Jurkat, Clone E6-1 (cell line): ENCODE measurements at regions not wholly inside any gene's neighbourhood (a gene's known extent, or its start where the extent isn't known, plus 50 kb on each side); places are given as distances from the start of the nearest gene placed in this dataset.

Experiments used
- DNase-seq: peaks from one replicate; pipeline ENCODE4 v3.0.0-alpha.2; 2011; ENCODE audit warnings: low read depth, low spot score
- H3K4me3 ChIP-seq: 2 replicates; pipeline ENCODE4 v1.5.1; 2011; ENCODE audit warnings: mild to moderate bottlenecking, low read length, control low read depth, moderate library complexity

DNA sequence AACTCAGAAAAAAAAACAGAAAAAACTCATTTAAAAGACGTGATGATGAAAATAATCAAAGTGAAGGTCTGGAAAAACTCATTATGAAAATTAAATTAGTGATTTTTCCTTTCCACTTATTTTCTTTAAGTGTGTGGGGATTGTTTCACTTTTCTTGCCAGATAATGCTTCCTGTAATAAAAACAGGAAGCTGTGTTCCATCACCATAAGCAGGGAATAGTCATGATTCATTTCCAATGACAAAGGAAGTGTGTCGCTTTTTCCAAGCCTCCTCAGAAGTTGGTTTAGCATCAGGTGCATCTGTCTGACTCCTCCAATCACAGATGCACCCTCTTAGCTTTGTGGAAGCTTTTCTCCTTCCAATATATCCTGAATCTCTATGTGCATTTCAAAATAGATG, 2068.7 kb downstream of the MAT2B start:
- no peak for DNase-seq
- no peak overlapping the region for H3K4me3 ChIP-seq

- H3K4me3 ChIP-seq, result no peak overlapping the region
- no peak for DNase-seq
These were observed 2071.4 kb downstream of the MAT2B start for GRCh38 chr5:165576678-165577275.

DNA sequence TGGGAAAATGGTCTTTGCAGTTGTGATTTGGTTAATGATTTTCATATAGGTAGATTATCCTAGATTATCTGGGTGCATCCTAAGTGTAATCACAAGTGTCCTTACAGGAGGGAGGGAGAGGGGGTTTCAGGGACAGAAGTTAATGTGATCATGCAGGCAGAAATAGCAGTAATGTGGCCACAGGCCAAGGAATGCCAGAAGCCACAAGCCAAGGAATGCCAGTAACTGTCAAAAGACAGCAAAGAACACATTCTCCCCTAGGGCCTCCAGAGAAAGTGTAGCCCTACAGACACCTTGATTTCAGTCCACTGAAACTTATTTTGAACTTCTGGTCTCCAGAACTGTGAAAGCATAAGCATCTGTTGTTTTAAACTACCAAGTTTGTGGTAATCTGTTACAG, 2074.5 kb downstream of the MAT2B start:
- H3K4me3 ChIP-seq, result no peak overlapping the region
- no peak for DNase-seq

GRCh38 chr5:165594693-165595092, 2089.3 kb downstream of the MAT2B start:
- no peak for DNase-seq
- H3K4me3 ChIP-seq, result no peak overlapping the region

GRCh38 chr5:165602529-165602928, 2097.1 kb downstream of the MAT2B start:
- H3K4me3 ChIP-seq, result no peak overlapping the region
- DNase-seq, result no peak

- no peak overlapping the region for H3K4me3 ChIP-seq
- no peak for DNase-seq
These were observed 2101.6 kb downstream of the MAT2B start for GRCh38 chr5:165607026-165607425.

DNA sequence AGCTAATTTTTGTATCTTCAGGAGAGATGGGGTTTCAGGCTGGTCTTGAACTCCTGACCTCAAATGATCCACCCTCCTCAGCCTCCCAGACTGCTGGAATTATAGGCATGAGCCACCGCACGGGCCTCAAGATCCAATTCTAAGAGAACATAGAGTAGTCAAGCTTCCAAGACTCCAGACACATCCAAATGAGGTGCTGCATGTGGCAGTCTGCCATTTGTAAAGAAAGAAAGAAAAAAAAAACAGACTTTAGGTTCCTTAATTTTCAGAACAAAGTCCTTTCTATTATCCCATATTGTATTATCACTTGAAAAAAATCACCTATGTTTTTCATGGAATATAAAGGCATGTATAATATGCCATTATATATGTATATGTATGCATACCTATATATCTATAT, 2104.5 kb downstream of the MAT2B start:
- DNase-seq, result no peak
- no peak overlapping the region for H3K4me3 ChIP-seq

DNA sequence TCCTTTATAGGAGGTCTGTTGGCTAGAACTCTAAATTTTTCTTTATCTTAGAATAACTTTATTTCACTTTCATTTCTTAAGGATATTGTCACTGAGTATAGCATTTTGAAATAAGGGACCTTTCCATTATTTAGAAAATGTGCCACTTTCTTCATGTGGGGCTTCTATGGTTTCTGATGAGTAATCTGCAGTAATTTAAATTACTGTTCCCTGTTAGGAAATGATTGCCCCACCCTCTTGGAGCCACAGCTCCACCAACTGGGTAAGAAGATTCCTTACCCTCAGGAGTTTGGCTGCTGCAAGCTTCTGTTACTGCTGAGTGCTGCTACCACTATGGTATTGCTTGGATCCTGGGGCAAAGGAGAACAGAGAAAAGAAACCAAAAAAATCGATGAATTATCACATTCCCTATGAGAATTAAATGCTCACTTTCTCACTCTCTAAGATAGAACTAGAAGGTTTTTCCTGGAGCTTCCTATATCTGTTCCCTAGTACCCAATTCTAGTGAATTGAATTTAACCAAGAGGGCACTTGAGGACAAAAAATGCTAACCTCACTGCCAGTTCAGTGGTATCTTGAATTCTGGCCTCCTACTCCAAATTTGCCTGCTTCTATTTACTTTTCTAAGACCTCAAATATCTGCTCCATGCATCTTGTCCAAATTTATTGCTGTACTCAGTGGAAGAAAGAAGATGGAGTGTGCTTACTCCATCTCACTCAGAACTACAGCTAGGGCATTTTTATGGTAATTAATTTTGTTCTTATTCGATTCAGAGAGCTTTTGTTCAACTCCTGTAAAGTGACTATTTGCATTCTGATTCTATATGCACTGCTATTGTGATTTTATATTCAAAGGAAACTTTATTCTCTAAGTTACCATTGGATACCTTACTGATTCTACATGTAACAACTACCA, 2111.3 kb downstream of the MAT2B start:
- DNase-seq, result no peak
- H3K4me3 ChIP-seq, result no peak overlapping the region

- no peak for DNase-seq
- H3K4me3 ChIP-seq, result no peak overlapping the region
These were observed 2112.1 kb downstream of the MAT2B start for GRCh38 chr5:165617491-165617890.

DNA sequence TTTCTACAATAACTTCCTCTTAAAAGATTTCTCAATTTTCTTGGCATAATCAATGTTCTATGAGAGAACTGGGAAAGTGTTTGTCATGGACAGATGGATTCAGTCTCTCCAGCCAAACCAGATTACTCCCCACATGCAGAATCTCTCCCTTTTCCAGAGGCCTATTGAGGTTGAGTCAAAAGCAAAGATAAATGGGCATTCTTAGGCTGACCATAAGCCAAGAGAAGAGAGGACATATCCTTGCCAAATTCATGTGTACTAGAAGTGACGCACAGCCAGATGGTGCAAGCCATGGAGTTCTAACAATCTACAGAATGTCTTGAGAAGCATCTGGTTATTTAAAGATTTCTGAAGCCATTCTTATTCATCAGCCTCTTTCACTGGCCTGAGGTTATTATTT, 2115.0 kb downstream of the MAT2B start:
- no peak for DNase-seq
- no peak overlapping the region for H3K4me3 ChIP-seq

DNA sequence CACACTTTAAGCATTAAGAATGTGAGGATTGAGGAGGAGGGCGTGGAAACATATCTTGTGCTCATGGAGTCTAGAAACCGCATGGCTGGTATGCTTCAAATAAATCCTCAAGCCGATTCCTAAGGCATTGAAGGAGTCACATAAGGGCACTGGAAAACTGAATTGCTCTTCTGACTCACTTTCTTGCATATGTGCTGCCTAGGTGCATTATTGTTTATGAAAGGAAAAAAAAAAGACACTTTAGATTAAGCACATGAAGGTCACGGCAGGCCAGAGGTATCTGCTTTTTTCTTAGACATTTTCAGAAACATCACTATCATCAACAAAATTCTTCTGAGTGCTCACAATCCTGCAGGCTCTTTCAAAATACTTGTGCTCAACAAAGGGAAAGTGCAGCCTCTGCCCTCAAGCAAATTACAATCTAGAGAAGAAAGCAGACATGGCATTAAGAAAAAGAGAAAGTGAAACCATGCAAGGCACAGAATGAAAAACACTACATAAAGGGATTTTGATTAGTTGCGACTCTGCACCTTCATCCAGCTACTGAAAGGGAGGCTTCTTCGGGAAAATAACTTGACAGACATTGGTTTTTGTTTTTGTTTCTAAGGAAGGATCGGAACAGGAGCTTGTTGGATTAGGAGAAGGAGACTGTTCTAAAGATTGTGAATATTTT, 2117.6 kb downstream of the MAT2B start:
- no peak for DNase-seq
- H3K4me3 ChIP-seq, result no peak overlapping the region

GRCh38 chr5:165624166-165624946, 2118.9 kb downstream of the MAT2B start:
- DNase-seq, result no peak
- no peak overlapping the region for H3K4me3 ChIP-seq

- DNase-seq, result no peak
- no peak overlapping the region for H3K4me3 ChIP-seq
These were observed 2120.7 kb downstream of the MAT2B start for GRCh38 chr5:165626161-165626560.

- DNase-seq, result no peak
- no peak overlapping the region for H3K4me3 ChIP-seq
These were observed 2122.2 kb downstream of the MAT2B start for GRCh38 chr5:165627548-165628170.

- H3K4me3 ChIP-seq, result no peak overlapping the region
- DNase-seq, result peak; percentile 34
These were observed 2124.9 kb downstream of the MAT2B start for GRCh38 chr5:165630261-165630778.

- no peak overlapping the region for H3K4me3 ChIP-seq
- DNase-seq, result no peak
These were observed 2125.8 kb downstream of the MAT2B start for GRCh38 chr5:165631235-165631634.

DNA sequence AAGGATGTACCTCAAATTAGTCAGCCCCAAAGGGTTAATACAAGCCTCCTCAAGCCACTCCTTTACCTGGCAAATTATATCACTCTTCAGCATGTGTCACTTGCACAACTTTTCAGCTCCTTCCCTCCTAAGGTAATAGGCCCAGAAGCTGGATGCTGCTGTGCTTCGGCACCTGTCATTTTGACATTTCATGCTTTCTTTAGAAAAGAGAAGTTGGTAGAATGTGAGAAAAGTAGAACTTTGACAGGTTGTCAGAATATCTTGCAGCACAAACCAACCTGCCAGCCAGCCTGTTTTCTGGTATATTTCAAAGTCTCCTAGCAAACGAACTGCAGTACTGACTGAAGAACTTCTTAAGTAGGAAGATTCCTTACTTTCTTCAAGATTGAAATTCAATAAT, 2136.9 kb downstream of the MAT2B start:
- no peak for DNase-seq
- no peak overlapping the region for H3K4me3 ChIP-seq

- no peak for DNase-seq
- H3K4me3 ChIP-seq, result no peak overlapping the region
These were observed 2160.4 kb downstream of the MAT2B start for GRCh38 chr5:165665735-165666400.
